Heart right ventricle (tissue), 16 donors: ENCODE measurements at regions not wholly inside any gene's neighbourhood (a gene's known extent, or its start where the extent isn't known, plus 50 kb on each side); places are given as distances from the start of the nearest gene placed in this dataset.

ENCODE experiments used
- ATAC-seq, 8 donors: fragments of 200-7000 bp; cut with Tn5 transposase; one replicate each; pipeline ENCODE4 v1.9.1; 2020; ENCODE audit warnings: mild to moderate bottlenecking in 8 of 8, moderate library complexity in 8 of 8, moderate number of reproducible peaks in 1 of 8
- DNase-seq, 2 donors: peaks; one replicate each; pipeline ENCODE4 v3.0.0-alpha.2; 2020
- H3K27ac ChIP-seq, 10 donors: fragments of 200-600 bp; sonication (generic) in 2 of 10; one replicate each; pipeline versions ENCODE4 v1.5.0 to v1.8.0; 2020 to 2022; ENCODE audit warnings: mild to moderate bottlenecking in 3 of 10
- H3K27me3 ChIP-seq, 7 donors: fragments of 200-600 bp; one replicate each; pipeline ENCODE4 v1.8.0; 2021 to 2022; ENCODE audit warnings: mild to moderate bottlenecking in 2 of 7
- H3K36me3 ChIP-seq, 9 donors: fragments of 200-600 bp; sonication (generic) in 1 of 9; one replicate each; pipeline versions ENCODE4 v1.5.0 to v1.8.0; 2020 to 2022; ENCODE audit warnings: mild to moderate bottlenecking in 2 of 9
- H3K4me1 ChIP-seq, 9 donors: fragments of 200-600 bp; sonication (generic) in 1 of 9; one replicate each; pipeline versions ENCODE4 v1.5.0 to v1.8.0; 2020 to 2022; ENCODE audit warnings: mild to moderate bottlenecking in 4 of 9
- H3K4me3 ChIP-seq, 10 donors: fragments of 200-600 bp; sonication (generic) in 2 of 10; one replicate each; pipeline versions ENCODE4 v1.5.0 to v1.8.0; 2020 to 2022; ENCODE audit warnings: mild to moderate bottlenecking in 7 of 10, moderate library complexity in 2 of 10
- H3K9me3 ChIP-seq, 11 donors: fragments of 200-600 bp in 10 of 11; sonication (generic) in 2 of 11; one replicate each; pipeline versions ENCODE4 v1.5.0 to v1.8.0; 2013 to 2022; ENCODE audit warnings: mild to moderate bottlenecking in 2 of 11, control low read depth in 1 of 11, moderate library complexity in 1 of 11
- CTCF ChIP-seq, 9 donors: fragments of 200-600 bp; sonication (generic) in 2 of 9; IDR thresholded peaks; one replicate each; pipeline versions ENCODE4 v1.5.0 to v1.8.0; 2021 to 2022; ENCODE audit warnings: antibody characterized with exemption in 9 of 9, mild to moderate bottlenecking in 5 of 9, moderate library complexity in 1 of 9
- WGBS, 2 donors: extraction: QIAGEN DNeasy Blood & Tissue Kit; methylation state at CpG; one replicate each; pipeline ENCODE4 v1.1.7; 2013; ENCODE audit warnings: inconsistent platforms in 1 of 2; 5-methylcytosine and 5-hydroxymethylcytosine counted together
- intact Hi-C, 10 donors: fragments of 100-400 bp; cut with DNase I; formaldehyde crosslinking; loops; one replicate each; pipeline versions ENCODE4 v1.11.1 to v1.14.2; 2022
- donor health status: Arrhythmogenic right ventricular cardiomyopathy.
- donor health status: ischemic (EF 13 %, LVEDD 7.1; RV severe dilation, severe dysfunction).
- donor health status: healthy with polysubstance abuse.
- donor health status: DM: no; HTN: yes; CAD: no.
- donor health status: DM: no; HTN: no; CAD: no.
- donor health status: ischemic (EF 25% LVEDD 6.9; RV normal size, moderate dysfunction).
- donor health status: ischemic (EF 25% LVEDD 5.7; RV mildly dilated, moderate dysfunction).
- donor health status: healthy.
- donor health status: DM: yes; HTN: yes; CAD: no.
- donor health status: Ischemic cardiomyopathy.
- donor health status: ischemic (EF 35%, LVEDD 5.7; RV mildly dilated, moderate dysfunction).
- donor health status: nonischemic (EF 11% LVEDD 7.7; RV severe dilation, severe dysfunction).
- donor health status: DM: yes; HTN: yes; CAD: no.
- donor health status: PGD.
- donor health status: ischemic (EF 29% LVEDD 5.4; RV normal size, mild dysfunction).
- donor health status: nonischemic (EF 23%, LVEDD 6.1; RV moderate dilation, normal function).

GRCh38 chr16:51313198-51313597 lies 162.1 kb upstream of the SALL1 start:
- Histone ChIP-seq H3K27me3 (no peaks in the 10 kb centered on the region), H3K4me1 (no peaks in the 10 kb centered on the region), H3K36me3 (no peaks in the 10 kb centered on the region), H3K9me3 (peaks cover 0 to 23% (median 0%) of the 10 kb centered on the region in 11 donors), H3K27ac (no peak overlapping the region), H3K4me3 (no peak overlapping the region)
- intact Hi-C loops = no loop called here
- WGBS, 2 donors = 68 to 75% methylated on average over 2 of the region's 2 CpGs
- ATAC-seq (no peak), DNase-seq (no peak)
- TF ChIP-seq CTCF (IDR thresholded peaks at IDR 0.05) = no peak

GRCh38 chr16:51312363-51313150 lies 161.5 kb upstream of the SALL1 start:
- H3K9me3 ChIP-seq = peaks cover 0 to 23% (median 0%) of the 10 kb centered on the region in 11 donors
- no peak overlapping the region for H3K27ac ChIP-seq
- no peak overlapping the region for H3K4me3 ChIP-seq
- no peaks in the 10 kb centered on the region for H3K36me3 ChIP-seq
- DNase-seq (no peak), ATAC-seq (no peak)
- intact Hi-C loops = no loop called here
- H3K27me3 ChIP-seq = no peaks in the 10 kb centered on the region
- 67 to 77% methylated on average over 2 of the region's 2 CpGs for WGBS, 2 donors
- H3K4me1 ChIP-seq = no peaks in the 10 kb centered on the region
- no peak for TF ChIP-seq CTCF (IDR thresholded peaks at IDR 0.05)

- no peaks in the 10 kb centered on the region for H3K27me3 ChIP-seq
- no peaks in the 10 kb centered on the region for H3K36me3 ChIP-seq
- ATAC-seq (no peak), DNase-seq (no peak)
- H3K27ac ChIP-seq = no peak overlapping the region
- no peak overlapping the region for H3K4me3 ChIP-seq
- no peaks in the 10 kb centered on the region for H3K4me1 ChIP-seq
- H3K9me3 ChIP-seq = peaks cover 0 to 23% (median 0%) of the 10 kb centered on the region in 11 donors
- intact Hi-C loops = no loop called here
- TF ChIP-seq CTCF (IDR thresholded peaks at IDR 0.05) = no peak
Measured at GRCh38 chr16:51310159-51310558, 159.1 kb upstream of the SALL1 start.

GRCh38 chr16:51306886-51307595 lies 156.0 kb upstream of the SALL1 start:
- Histone ChIP-seq H3K9me3 (peaks cover 0 to 12% (median 0%) of the 10 kb centered on the region in 11 donors), H3K4me1 (no peaks in the 10 kb centered on the region), H3K4me3 (no peak overlapping the region), H3K36me3 (no peaks in the 10 kb centered on the region), H3K27me3 (no peaks in the 10 kb centered on the region), H3K27ac (no peak overlapping the region)
- ATAC-seq = no peak
- WGBS, 2 donors = 76 to 83% methylated on average over 4 of the region's 4 CpGs
- TF ChIP-seq CTCF (IDR thresholded peaks at IDR 0.05) = no peak
- intact Hi-C loops = no loop called here
- no peak for DNase-seq
